ENCODE measurements at regions not wholly inside any gene's neighbourhood (a gene's known extent, or its start where the extent isn't known, plus 50 kb on each side); places are given as distances from the start of the nearest gene placed in this dataset.

DNA sequence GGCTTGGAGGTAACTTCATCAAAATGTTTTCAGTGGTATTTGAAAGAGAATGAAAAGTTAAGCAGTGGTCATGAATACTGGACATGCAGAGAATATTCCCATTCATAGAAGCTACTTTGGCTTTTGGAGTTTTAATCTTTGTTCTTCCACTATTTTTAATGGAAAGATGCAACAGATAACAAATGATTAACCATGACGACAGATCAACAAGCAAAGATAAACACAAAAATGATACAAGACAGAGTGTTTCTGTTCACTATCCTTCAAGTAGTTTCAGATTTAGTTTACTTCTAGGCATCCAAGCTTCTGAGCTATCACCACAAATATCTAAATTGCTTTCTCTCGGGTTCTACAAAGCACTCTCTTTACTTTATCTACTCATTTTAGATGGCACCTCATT, 1004.9 kb upstream of the ADGRL3 start:
- no peaks in the 10 kb centered on the region for H3K4me1 ChIP-seq (ENCODE audit: control insufficient read depth in 1 of 2, insufficient read depth in 2 of 2, low read length in 2 of 2)
- H3K4me3 ChIP-seq (ENCODE audit: low read depth in 1 of 2, low read length in 2 of 2) = no peak overlapping the region
- H3K27ac ChIP-seq (ENCODE audit: low read depth, low read length) = no peak overlapping the region
- H3K36me3 ChIP-seq (ENCODE audit: control insufficient read depth in 1 of 2, insufficient read depth in 2 of 2, low read length in 2 of 2) = no peaks in the 10 kb centered on the region
- H3K9ac ChIP-seq (ENCODE audit: low read depth in 1 of 2, low read length in 2 of 2) = no peak overlapping the region
- H3K27me3 ChIP-seq (ENCODE audit: control insufficient read depth in 1 of 2, insufficient read depth in 2 of 2, low read length in 2 of 2) = no peaks in the 10 kb centered on the region
- peaks cover 0 to 2% of the 10 kb centered on the region in 2 donors for H3K9me3 ChIP-seq (ENCODE audit: control insufficient read depth in 1 of 2, low read length in 2 of 2)

- Histone ChIP-seq H3K36me3 (ENCODE audit: control insufficient read depth in 1 of 2, insufficient read depth in 2 of 2, low read length in 2 of 2) (no peaks in the 10 kb centered on the region), H3K4me1 (ENCODE audit: control insufficient read depth in 1 of 2, insufficient read depth in 2 of 2, low read length in 2 of 2) (no peaks in the 10 kb centered on the region), H3K4me3 (ENCODE audit: low read depth in 1 of 2, low read length in 2 of 2) (no peak overlapping the region), H3K9ac (ENCODE audit: low read depth in 1 of 2, low read length in 2 of 2) (no peak overlapping the region), H3K27ac (ENCODE audit: low read depth, low read length) (no peak overlapping the region), H3K9me3 (ENCODE audit: control insufficient read depth in 1 of 2, low read length in 2 of 2) (no peaks in the 10 kb centered on the region), H3K27me3 (ENCODE audit: control insufficient read depth in 1 of 2, insufficient read depth in 2 of 2, low read length in 2 of 2) (no peaks in the 10 kb centered on the region)
These were observed 999.0 kb upstream of the ADGRL3 start for GRCh38 chr4:60201052-60201673.

- peaks cover 0 to 3% of the 10 kb centered on the region in 2 donors for H3K9me3 ChIP-seq (ENCODE audit: control insufficient read depth in 1 of 2, low read length in 2 of 2)
- H3K4me3 ChIP-seq (ENCODE audit: low read depth in 1 of 2, low read length in 2 of 2) = no peak overlapping the region
- no peaks in the 10 kb centered on the region for H3K27me3 ChIP-seq (ENCODE audit: control insufficient read depth in 1 of 2, insufficient read depth in 2 of 2, low read length in 2 of 2)
- H3K36me3 ChIP-seq (ENCODE audit: control insufficient read depth in 1 of 2, insufficient read depth in 2 of 2, low read length in 2 of 2) = no peaks in the 10 kb centered on the region
- no peak overlapping the region for H3K9ac ChIP-seq (ENCODE audit: low read depth in 1 of 2, low read length in 2 of 2)
- H3K27ac ChIP-seq (ENCODE audit: low read depth, low read length) = no peak overlapping the region
- H3K4me1 ChIP-seq (ENCODE audit: control insufficient read depth in 1 of 2, insufficient read depth in 2 of 2, low read length in 2 of 2) = no peaks in the 10 kb centered on the region
These were observed 990.5 kb upstream of the ADGRL3 start for GRCh38 chr4:60209588-60209987.

DNA sequence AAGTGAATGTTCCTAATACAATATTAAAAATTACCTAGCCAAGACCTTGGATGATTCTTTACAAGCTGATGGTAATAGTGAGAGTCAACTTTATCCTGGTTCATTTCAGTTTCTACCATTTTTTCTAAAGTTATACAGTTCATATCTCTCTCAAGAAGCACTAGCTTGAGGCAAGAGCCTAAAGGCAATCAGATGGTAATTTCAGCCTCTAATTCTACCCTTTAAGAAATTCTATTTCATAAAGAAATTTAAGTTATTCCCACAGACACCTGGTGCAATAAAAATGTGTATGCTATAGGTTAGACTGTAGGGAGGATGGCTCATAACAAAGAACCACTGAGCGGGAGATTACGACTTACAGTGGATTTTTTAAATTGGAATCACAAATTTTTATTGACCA, 984.2 kb upstream of the ADGRL3 start:
- Histone ChIP-seq H3K36me3 (ENCODE audit: control insufficient read depth in 1 of 2, insufficient read depth in 2 of 2, low read length in 2 of 2) (no peaks in the 10 kb centered on the region), H3K9ac (ENCODE audit: low read depth in 1 of 2, low read length in 2 of 2) (no peak overlapping the region), H3K27me3 (ENCODE audit: control insufficient read depth in 1 of 2, insufficient read depth in 2 of 2, low read length in 2 of 2) (no peaks in the 10 kb centered on the region), H3K9me3 (ENCODE audit: control insufficient read depth in 1 of 2, low read length in 2 of 2) (no peaks in the 10 kb centered on the region), H3K4me3 (ENCODE audit: low read depth in 1 of 2, low read length in 2 of 2) (no peak overlapping the region), H3K4me1 (ENCODE audit: control insufficient read depth in 1 of 2, insufficient read depth in 2 of 2, low read length in 2 of 2) (no peaks in the 10 kb centered on the region), H3K27ac (ENCODE audit: low read depth, low read length) (no peak overlapping the region)

DNA sequence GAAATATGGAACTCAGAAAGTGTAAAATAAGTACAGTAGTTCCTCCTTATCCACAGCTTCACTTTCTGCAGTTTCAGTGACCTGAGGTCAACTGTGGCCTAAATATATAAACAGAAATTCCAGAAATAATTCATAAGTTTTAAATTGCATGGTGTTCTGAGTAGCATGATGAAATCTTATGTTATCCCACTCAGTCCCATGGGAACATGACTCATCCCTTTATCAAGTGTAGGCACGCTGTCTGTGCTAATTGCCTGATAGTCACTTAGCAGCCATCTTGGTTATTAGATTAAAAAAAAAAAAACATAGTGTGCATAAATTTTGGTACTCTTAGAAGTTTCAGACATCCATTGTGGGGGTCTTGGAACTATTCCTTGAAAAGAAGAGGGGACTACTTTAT, 983.4 kb upstream of the ADGRL3 start:
- H3K9me3 ChIP-seq (ENCODE audit: control insufficient read depth in 1 of 2, low read length in 2 of 2) = no peaks in the 10 kb centered on the region
- H3K36me3 ChIP-seq (ENCODE audit: control insufficient read depth in 1 of 2, insufficient read depth in 2 of 2, low read length in 2 of 2) = no peaks in the 10 kb centered on the region
- H3K4me3 ChIP-seq (ENCODE audit: low read depth in 1 of 2, low read length in 2 of 2) = no peak overlapping the region
- H3K27ac ChIP-seq (ENCODE audit: low read depth, low read length) = no peak overlapping the region
- H3K9ac ChIP-seq (ENCODE audit: low read depth in 1 of 2, low read length in 2 of 2) = no peak overlapping the region
- H3K4me1 ChIP-seq (ENCODE audit: control insufficient read depth in 1 of 2, insufficient read depth in 2 of 2, low read length in 2 of 2) = no peaks in the 10 kb centered on the region
- no peaks in the 10 kb centered on the region for H3K27me3 ChIP-seq (ENCODE audit: control insufficient read depth in 1 of 2, insufficient read depth in 2 of 2, low read length in 2 of 2)

DNA sequence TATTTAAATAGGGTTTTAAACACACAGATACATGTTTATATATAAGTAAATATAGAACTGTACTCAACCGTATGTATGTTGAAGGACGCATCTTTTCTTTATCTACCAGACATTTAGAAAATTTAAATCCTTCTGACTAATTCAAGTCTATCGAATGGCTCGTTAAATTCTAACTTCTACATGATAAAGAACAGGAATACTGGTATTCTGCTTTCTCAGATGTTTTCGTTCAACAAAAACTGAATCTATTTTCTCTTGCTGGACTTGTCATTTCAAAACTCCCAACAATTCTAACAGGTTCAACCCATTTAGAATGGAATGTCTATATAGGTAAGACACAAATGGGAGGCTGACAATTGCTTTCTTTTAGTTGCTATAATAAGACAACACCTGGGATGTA, 978.3 kb upstream of the ADGRL3 start:
- no peaks in the 10 kb centered on the region for H3K36me3 ChIP-seq (ENCODE audit: control insufficient read depth in 1 of 2, insufficient read depth in 2 of 2, low read length in 2 of 2)
- H3K27me3 ChIP-seq (ENCODE audit: control insufficient read depth in 1 of 2, insufficient read depth in 2 of 2, low read length in 2 of 2) = no peaks in the 10 kb centered on the region
- H3K9me3 ChIP-seq (ENCODE audit: control insufficient read depth in 1 of 2, low read length in 2 of 2) = no peaks in the 10 kb centered on the region
- no peak overlapping the region for H3K27ac ChIP-seq (ENCODE audit: low read depth, low read length)
- no peak overlapping the region for H3K9ac ChIP-seq (ENCODE audit: low read depth in 1 of 2, low read length in 2 of 2)
- H3K4me3 ChIP-seq (ENCODE audit: low read depth in 1 of 2, low read length in 2 of 2) = no peak overlapping the region
- no peaks in the 10 kb centered on the region for H3K4me1 ChIP-seq (ENCODE audit: control insufficient read depth in 1 of 2, insufficient read depth in 2 of 2, low read length in 2 of 2)

- no peak overlapping the region for H3K4me3 ChIP-seq (ENCODE audit: low read depth in 1 of 2, low read length in 2 of 2)
- H3K36me3 ChIP-seq (ENCODE audit: control insufficient read depth in 1 of 2, insufficient read depth in 2 of 2, low read length in 2 of 2) = no peaks in the 10 kb centered on the region
- H3K9me3 ChIP-seq (ENCODE audit: control insufficient read depth in 1 of 2, low read length in 2 of 2) = peaks cover 0 to 2% of the 10 kb centered on the region in 2 donors
- H3K9ac ChIP-seq (ENCODE audit: low read depth in 1 of 2, low read length in 2 of 2) = no peak overlapping the region
- H3K27ac ChIP-seq (ENCODE audit: low read depth, low read length) = no peak overlapping the region
- H3K27me3 ChIP-seq (ENCODE audit: control insufficient read depth in 1 of 2, insufficient read depth in 2 of 2, low read length in 2 of 2) = no peaks in the 10 kb centered on the region
- no peaks in the 10 kb centered on the region for H3K4me1 ChIP-seq (ENCODE audit: control insufficient read depth in 1 of 2, insufficient read depth in 2 of 2, low read length in 2 of 2)
These were observed 976.8 kb upstream of the ADGRL3 start for GRCh38 chr4:60223208-60223923.

DNA sequence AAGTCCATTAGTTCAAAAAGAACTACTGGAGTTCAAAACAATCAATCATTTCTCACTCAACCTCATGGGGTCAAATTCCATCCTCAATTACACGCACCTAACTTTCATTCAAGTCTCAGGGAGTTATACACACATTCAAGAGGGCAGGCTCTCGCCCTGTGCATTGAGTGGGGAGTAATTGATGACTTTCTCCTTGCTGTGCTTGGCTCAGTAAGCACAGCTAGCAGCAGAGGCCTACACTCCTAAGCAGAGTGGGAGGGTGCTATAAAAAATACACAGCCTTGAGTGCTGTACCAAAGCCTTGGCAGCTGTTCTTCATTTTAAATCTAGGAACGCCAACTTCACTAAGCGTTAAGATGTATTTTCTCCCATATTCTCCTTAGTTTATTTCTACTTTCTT, 958.3 kb upstream of the ADGRL3 start:
- Histone ChIP-seq H3K9ac (ENCODE audit: low read depth in 1 of 2, low read length in 2 of 2) (no peak overlapping the region), H3K27me3 (ENCODE audit: control insufficient read depth in 1 of 2, insufficient read depth in 2 of 2, low read length in 2 of 2) (no peaks in the 10 kb centered on the region), H3K4me1 (ENCODE audit: control insufficient read depth in 1 of 2, insufficient read depth in 2 of 2, low read length in 2 of 2) (no peaks in the 10 kb centered on the region), H3K9me3 (ENCODE audit: control insufficient read depth in 1 of 2, low read length in 2 of 2) (no peaks in the 10 kb centered on the region), H3K27ac (ENCODE audit: low read depth, low read length) (no peak overlapping the region), H3K4me3 (ENCODE audit: low read depth in 1 of 2, low read length in 2 of 2) (no peak overlapping the region), H3K36me3 (ENCODE audit: control insufficient read depth in 1 of 2, insufficient read depth in 2 of 2, low read length in 2 of 2) (no peaks in the 10 kb centered on the region)

GRCh38 chr4:60249784-60250183, 950.3 kb upstream of the ADGRL3 start:
- no peaks in the 10 kb centered on the region for H3K36me3 ChIP-seq (ENCODE audit: control insufficient read depth in 1 of 2, insufficient read depth in 2 of 2, low read length in 2 of 2)
- no peaks in the 10 kb centered on the region for H3K27me3 ChIP-seq (ENCODE audit: control insufficient read depth in 1 of 2, insufficient read depth in 2 of 2, low read length in 2 of 2)
- H3K9me3 ChIP-seq (ENCODE audit: control insufficient read depth in 1 of 2, low read length in 2 of 2) = no peaks in the 10 kb centered on the region
- no peak overlapping the region for H3K9ac ChIP-seq (ENCODE audit: low read depth in 1 of 2, low read length in 2 of 2)
- no peaks in the 10 kb centered on the region for H3K4me1 ChIP-seq (ENCODE audit: control insufficient read depth in 1 of 2, insufficient read depth in 2 of 2, low read length in 2 of 2)
- no peak overlapping the region for H3K27ac ChIP-seq (ENCODE audit: low read depth, low read length)
- no peak overlapping the region for H3K4me3 ChIP-seq (ENCODE audit: low read depth in 1 of 2, low read length in 2 of 2)

- Histone ChIP-seq H3K27me3 (ENCODE audit: control insufficient read depth in 1 of 2, insufficient read depth in 2 of 2, low read length in 2 of 2) (no peaks in the 10 kb centered on the region), H3K4me3 (ENCODE audit: low read depth in 1 of 2, low read length in 2 of 2) (no peak overlapping the region), H3K4me1 (ENCODE audit: control insufficient read depth in 1 of 2, insufficient read depth in 2 of 2, low read length in 2 of 2) (no peaks in the 10 kb centered on the region)
These were observed 949.5 kb upstream of the ADGRL3 start for GRCh38 chr4:60250657-60251056.

More at GRCh38 chr4:60250657-60251056, 949.5 kb upstream of the ADGRL3 start:
- Histone ChIP-seq H3K27ac (ENCODE audit: low read depth, low read length) (no peak overlapping the region), H3K9ac (ENCODE audit: low read depth in 1 of 2, low read length in 2 of 2) (no peak overlapping the region), H3K9me3 (ENCODE audit: control insufficient read depth in 1 of 2, low read length in 2 of 2) (no peaks in the 10 kb centered on the region), H3K36me3 (ENCODE audit: control insufficient read depth in 1 of 2, insufficient read depth in 2 of 2, low read length in 2 of 2) (no peaks in the 10 kb centered on the region)

Data from duodenal mucosa (tissue), 2 donors.